Panc1 (cell line): ENCODE measurements at regions not wholly inside any gene's neighbourhood (a gene's known extent, or its start where the extent isn't known, plus 50 kb on each side); places are given as distances from the start of the nearest gene placed in this dataset.

Experiments used
- POLR2AphosphoS5 ChIP-seq: IDR thresholded peaks from 2 replicates; pipeline ENCODE4 v1.6.1; 2012; ENCODE audit warnings: mild to moderate bottlenecking, low read depth, low read length, moderate library complexity
- SIN3A ChIP-seq: IDR thresholded peaks from 2 replicates; pipeline ENCODE4 v1.6.1; 2012; ENCODE audit warnings: low read depth, mild to moderate bottlenecking, low read length, moderate library complexity, borderline replicate concordance; ENCODE audit not compliant: insufficient read depth
- TF ChIP-seq, protein P1 (sequence below): fragments of 450-650 bp; IDR thresholded peaks from 2 replicates; pipeline ENCODE4 v1.5.1; 2017; ENCODE audit warnings: mild to moderate bottlenecking

GRCh38 chr6:98633886-98634285 lies 200.5 kb upstream of the POU3F2 start:
- TF ChIP-seq POLR2AphosphoS5 = no peak
- TF ChIP-seq, protein P1, sequence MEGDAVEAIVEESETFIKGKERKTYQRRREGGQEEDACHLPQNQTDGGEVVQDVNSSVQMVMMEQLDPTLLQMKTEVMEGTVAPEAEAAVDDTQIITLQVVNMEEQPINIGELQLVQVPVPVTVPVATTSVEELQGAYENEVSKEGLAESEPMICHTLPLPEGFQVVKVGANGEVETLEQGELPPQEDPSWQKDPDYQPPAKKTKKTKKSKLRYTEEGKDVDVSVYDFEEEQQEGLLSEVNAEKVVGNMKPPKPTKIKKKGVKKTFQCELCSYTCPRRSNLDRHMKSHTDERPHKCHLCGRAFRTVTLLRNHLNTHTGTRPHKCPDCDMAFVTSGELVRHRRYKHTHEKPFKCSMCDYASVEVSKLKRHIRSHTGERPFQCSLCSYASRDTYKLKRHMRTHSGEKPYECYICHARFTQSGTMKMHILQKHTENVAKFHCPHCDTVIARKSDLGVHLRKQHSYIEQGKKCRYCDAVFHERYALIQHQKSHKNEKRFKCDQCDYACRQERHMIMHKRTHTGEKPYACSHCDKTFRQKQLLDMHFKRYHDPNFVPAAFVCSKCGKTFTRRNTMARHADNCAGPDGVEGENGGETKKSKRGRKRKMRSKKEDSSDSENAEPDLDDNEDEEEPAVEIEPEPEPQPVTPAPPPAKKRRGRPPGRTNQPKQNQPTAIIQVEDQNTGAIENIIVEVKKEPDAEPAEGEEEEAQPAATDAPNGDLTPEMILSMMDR = no peak
- TF ChIP-seq SIN3A = no peak
